CD4-positive, alpha-beta T cell treated with Interferon gamma for 1 hour (primary cell): ENCODE measurements at regions not wholly inside any gene's neighbourhood (a gene's known extent, or its start where the extent isn't known, plus 50 kb on each side); places are given as distances from the start of the nearest gene placed in this dataset.
"Not testable (repeated sequence)": the region's sequence is repeated elsewhere in the genome, so short reads cannot be mapped to it uniquely, and the experiment has no call there.

ENCODE experiments used
- DNase-seq: peaks from one replicate; pipeline ENCODE4 v3.0.0-alpha.2; 2020

DNA sequence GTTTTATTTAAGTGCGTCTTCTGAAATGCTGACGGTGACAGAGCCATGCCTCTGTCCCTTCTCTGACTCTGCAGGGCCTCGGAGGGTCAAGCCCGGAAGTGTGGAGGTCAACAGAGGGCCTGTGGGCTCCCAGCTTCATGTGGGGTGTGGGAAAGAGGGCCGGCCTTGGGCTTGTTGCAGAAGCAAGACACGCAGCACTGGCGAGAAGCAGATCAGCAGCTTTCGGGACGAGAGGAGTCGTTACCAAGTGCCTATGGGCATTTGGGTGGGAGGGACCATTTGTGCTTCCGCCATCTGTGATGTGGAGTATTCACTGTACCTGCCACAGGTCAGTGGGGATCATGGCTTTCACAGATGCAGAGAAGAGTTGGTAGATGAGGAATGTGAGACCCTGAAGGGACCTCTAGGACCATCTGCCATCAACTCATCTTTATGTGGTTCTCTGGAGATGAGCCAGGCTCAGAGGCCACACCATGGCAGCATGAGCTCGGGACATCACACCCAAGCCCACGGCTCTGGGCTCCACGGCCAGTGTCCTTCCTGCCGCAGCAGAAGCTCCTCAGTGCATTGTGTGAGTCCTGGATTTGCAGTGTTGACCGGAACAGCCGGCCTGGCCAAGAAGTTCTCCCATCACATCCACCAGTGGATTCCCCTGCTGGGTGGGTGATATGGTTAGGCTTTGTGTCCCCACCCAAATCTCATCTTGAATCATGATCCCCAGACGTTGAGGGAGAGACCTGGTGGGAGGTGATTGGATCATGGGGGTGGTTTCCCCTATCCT lies 590.7 kb downstream of the TBC1D22A start:
- no peak for DNase-seq

DNA sequence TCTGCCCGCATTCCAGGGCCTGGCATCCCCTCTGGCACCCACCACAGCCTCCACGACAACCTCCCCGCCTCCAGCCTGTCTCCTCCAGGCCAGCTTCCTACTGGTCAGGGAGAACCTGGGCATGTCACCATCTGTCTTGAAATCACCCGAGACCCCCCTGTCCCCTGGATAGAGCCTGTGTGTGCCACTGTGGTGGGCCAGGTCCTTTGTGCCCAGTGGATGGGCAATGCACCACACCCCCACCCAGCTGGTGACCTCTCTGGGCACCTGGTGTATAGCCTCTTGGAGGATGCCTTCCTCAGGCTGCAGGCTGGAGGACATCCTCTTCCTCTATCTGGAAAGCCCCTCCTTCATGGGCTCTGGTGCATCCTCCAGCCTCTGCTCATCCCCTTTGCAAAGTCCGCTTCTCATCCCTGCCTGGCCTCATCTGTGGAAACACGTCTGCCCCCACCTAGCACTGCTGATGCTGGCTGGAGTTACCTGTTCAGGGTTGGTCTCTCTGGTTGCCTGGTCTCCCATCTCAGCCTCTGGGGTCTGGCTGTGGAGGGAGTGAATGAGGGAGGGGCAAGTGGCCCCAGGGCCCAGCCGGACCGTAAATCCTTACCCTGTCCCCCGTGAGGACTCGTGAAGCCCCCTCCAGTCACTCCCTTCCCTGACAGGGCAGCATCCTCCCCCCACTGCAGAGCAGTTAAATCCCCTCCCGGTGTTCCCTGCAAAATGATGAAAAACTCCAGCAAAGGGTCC lies 589.6 kb downstream of the TBC1D22A start:
- no peak for DNase-seq

DNA sequence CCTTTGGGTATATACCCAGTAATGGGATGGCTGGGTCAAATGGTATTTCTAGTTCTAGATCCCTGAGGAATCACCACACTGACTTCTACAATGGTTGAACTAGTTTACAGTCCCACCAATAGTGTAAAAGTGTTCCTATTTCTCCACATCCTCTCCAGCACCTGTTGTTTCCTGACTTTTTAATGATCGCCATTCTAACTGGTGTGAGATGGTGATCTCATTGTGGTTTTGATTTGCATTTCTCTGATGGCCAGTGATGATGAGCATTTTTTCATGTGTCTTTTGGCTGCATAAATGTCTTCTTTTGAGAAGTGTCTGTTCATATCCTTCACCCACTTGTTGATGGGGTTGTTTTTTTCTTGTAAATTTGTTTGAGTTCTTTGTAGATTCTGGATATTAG lies 583.8 kb downstream of the TBC1D22A start:
- not testable (repeated sequence) for DNase-seq

- DNase-seq, result no peak
Observed at GRCh38 chr22:47345025-47345424, 582.6 kb downstream of the TBC1D22A start.

DNA sequence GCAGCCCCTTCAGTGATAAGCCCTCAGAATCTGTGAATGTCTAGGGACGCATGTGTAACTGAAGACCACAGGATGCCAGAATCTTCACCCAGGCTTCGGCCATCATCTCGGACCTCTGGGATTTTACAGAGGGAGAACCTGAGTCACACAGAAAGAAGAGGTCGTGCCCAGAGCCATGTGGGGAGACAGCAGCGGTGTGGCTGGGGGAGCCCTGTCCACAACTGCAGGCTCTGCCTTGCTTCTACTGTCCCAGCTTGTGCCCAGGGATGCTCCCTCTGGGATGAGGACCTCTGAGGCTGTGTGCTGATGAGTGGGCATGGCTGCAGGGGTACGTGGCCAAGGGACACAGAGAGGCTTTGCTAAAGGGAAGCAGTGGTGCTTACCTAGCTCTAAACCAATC lies 582.0 kb downstream of the TBC1D22A start:
- no peak for DNase-seq

DNA sequence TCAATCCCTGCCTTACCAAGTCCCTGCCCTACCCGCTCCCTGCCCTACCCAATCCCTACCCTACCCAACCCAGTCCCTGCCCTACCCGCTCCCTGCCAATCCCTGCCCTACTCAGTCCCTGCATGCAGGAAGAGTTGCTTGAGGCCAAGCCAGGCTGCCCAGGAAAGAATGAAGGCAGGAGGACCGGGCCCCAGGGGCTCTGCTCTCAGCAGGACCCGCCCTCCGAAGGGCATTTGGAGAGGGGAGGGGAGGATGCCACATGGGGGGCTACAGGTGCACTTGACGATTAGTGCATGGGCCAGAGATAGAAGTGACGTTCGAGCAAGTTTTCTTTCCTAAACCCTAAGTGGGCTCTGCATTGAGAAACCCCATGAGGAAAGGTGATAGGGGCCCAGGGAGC lies 581.2 kb downstream of the TBC1D22A start:
- DNase-seq, result no peak

GRCh38 chr22:47342446-47342845 lies 580.0 kb downstream of the TBC1D22A start:
- no peak for DNase-seq

DNA sequence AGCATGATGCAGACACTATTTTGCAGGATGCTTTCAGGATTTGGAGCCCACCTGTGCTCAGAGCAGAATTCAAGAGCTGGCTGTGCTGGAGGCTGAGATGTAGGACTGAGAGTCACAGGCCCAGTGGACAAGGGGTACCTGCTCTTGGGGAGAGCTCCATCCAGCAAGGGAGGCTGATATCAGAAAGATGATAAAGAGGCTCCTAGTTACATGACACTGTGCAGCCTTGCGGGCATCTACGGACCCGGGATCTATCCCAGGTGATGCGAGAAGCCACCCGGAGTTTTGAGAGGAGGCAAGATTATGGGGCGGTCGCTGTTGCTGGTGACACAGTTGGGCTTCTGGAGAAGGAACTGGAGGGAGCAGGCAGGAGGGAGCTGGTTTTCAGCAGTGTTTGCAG lies 579.0 kb downstream of the TBC1D22A start:
- no peak for DNase-seq

GRCh38 chr22:47340851-47341436 lies 578.5 kb downstream of the TBC1D22A start:
- DNase-seq, result no peak

DNA sequence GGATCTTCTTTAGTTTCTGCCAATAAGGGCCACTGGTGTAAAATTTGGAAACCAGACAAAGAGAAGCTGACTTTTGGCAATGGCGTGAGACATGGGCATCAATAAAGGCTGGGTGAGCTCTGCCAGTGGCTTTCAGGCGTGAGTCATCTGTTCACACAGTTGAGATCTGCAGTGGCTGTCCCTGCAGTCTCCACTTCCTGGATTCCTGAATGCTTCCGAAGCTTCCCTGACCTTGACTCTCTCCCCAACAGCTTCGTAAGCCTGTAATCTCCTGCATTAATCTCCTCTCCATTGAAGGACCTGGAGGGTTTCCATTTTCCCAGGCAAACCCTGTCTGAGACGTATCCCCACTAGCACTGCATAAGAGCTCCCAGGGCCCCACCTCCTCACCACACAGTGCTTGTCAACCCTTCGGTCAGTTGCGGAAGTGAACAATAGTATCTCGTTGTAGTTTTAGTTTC lies 574.7 kb downstream of the TBC1D22A start:
- no peak for DNase-seq

DNA sequence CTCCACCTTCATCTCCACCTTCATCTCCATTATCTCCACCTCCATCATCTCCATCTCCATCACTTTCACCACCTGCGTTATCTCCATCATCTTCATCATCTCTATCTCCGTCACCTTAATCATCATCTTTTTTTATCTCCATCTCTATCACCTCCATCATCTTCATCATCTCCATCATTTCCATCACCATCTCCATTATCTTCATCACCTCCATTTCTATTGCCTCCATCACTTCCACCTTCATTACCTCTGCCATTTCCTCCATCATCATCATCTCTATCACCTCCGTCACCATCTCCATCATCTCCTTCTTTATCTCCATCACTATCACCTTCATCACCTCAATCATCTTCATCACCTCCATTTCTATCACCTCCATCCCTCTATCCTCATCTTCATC lies 573.5 kb downstream of the TBC1D22A start:
- no peak for DNase-seq

GRCh38 chr22:47335460-47335859 lies 573.0 kb downstream of the TBC1D22A start:
- no peak for DNase-seq

GRCh38 chr22:47334601-47335000 lies 572.2 kb downstream of the TBC1D22A start:
- DNase-seq, result no peak

GRCh38 chr22:47333625-47334024 lies 571.2 kb downstream of the TBC1D22A start:
- no peak for DNase-seq

GRCh38 chr22:47332246-47332980 lies 570.0 kb downstream of the TBC1D22A start:
- no peak for DNase-seq

DNA sequence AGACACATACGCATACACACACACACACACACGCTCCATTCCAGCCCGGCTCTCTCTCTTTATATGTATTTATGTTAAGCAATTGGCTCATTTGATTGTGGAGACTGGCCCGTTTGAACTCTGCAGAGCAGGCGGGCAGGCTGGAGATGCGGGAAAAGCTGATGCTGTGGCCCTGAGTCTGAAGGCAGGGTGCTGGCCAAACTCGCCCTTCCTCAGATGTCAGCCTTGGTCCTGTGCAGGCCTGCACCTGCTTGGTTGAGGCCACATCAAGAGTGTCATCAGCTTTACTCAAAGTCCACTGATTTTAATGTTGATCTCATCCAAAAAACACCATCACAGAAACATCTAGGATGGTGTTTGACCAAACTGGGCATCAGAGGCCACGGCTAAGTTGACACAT lies 569.3 kb downstream of the TBC1D22A start:
- no peak for DNase-seq

DNA sequence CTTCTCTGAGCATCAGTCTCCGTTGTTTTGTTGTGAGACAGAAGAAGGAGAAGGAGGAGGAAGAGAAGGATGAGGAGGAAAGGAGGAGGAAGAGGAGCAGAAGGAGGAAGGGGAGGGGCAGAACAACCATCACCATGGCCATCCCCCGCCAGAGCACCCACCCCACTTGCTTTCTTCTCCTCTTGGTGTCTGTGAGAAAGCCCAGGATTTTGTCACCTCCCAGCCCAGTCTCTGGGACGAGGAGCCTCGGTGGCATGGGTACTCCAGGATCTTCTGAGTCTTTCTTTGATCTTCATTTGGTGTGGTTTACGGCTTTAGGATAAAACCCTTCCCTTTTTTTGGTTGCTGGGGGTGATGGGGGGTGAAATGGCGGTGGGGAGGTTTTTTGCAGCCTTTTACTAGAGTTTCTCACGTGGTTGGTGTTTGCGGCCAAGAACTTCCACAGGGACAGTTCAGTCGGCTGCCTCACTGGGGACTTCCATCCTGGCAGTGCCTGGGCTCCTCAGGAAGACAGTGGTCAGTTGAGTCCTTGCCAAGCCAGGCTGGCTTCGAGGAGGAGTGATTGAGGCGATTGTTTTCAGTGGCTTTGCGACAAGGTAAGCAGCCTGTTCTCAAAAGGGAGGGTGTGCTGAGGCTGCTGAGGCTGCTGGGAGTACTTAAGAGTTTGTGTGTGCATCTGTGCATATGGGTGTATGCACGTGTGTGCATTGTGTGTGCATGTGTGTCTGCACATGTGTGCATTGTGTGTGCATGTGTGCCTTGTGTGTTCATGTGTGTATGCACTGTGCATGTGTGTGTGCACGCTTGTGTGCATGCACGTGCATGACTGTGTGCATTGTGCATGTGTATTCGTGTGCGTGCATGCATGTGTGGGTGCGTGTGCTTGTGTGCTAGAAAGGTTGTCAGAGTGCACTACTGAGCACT lies 567.5 kb downstream of the TBC1D22A start:
- no peak for DNase-seq

DNA sequence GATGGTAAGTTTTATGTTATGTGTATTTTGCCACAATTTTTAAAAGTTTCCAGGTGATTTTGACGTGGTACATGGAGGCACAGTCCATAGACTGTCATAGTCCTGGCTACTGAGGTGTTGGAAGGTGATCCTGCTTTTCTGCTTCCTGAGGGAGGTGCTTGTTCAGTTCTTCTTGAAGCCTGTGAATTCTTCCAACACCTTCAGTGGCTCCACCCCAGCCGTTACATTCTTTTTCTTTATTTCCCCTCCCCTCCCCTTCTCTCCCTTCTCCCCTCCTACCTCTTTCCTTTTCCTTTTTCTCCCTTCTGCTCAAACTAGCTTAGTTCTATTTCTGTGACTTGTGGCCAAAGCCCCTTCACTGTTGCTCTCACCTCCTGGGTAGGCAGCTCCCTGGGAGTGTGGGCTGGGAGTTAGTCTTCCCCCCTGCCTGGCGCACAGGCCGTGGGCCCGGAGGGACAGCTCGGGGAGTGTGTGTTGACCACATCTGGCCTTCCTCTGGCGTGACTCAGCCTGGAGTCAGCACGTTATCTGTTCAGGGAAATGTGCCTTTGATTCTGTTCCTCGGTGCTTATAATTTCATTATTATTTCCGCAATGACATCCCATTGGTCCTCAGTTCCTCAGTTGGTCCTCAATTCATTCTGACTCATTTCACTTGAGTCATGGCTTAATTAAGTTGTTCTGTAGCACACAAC lies 566.2 kb downstream of the TBC1D22A start:
- no peak for DNase-seq

DNA sequence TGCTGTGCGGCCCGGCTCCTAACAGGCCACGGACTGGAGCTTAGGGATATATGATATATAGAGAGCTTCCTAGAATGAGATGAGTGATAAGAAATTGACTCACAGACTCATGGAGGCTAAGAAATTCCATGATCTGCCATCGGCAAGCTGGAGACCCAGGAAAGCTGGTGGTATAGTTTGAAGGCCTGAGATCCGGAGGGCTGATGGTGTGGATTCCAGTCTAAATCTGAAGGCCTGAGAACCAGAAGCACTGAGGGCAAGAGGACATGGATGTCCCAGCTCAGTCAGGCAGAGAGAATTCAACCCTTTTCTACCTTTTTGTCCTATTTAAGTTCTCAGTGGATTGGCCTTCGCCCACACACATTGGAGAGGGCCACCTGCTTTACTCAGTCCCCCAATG lies 564.8 kb downstream of the TBC1D22A start:
- DNase-seq, result no peak

DNA sequence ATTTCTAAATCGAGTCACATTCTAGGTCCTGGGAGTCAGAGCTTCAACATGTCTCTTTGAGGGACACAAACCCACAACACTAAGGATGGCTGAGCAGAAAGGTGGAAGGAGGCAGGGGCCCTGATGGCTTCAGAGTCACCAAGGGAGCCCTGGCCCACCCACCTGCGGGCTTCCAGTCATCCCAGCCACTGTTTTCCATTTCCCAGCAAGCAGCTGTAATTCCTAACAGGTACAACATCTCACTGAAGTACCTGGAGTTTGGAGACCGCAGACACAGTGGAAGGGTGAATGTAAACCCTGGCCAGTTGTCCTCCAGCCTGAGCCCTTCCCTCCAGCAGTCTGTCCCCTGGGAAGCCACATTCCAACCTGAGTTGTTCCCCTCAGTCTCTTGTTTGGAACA lies 562.8 kb downstream of the TBC1D22A start:
- no peak for DNase-seq

GRCh38 chr22:47324435-47324990 lies 562.1 kb downstream of the TBC1D22A start:
- DNase-seq, result no peak
